Activated CD8-positive, alpha-beta memory T cell treated with anti-CD3 and anti-CD28 coated beads, Interleukin-2, amount 50 U/mL, for 4 hours (primary cell): ENCODE measurements at regions not wholly inside any gene's neighbourhood (a gene's known extent, or its start where the extent isn't known, plus 50 kb on each side); places are given as distances from the start of the nearest gene placed in this dataset.
A peak's percentile ranks its signal among the peaks of the same experiment; 100 is the strongest.

Experiments used
- DNase-seq: peaks from one replicate; pipeline ENCODE4 v3.0.0-alpha.2; 2020

- no peak for DNase-seq
These were observed 388.9 kb downstream of the PCNX1 start for GRCh38 chr14:71296184-71296583.

GRCh38 chr14:71300566-71301330, 393.5 kb downstream of the PCNX1 start:
- no peak for DNase-seq

- no peak for DNase-seq
These were observed 394.4 kb downstream of the PCNX1 start for GRCh38 chr14:71301611-71302010.

- no peak for DNase-seq
These were observed 397.4 kb downstream of the PCNX1 start for GRCh38 chr14:71304690-71305089.

- DNase-seq = no peak
These were observed 401.4 kb downstream of the PCNX1 start for GRCh38 chr14:71308671-71309070.

- DNase-seq = no peak
These were observed 402.5 kb downstream of the PCNX1 start for GRCh38 chr14:71309756-71310155.

GRCh38 chr14:71311061-71311460, 403.8 kb downstream of the PCNX1 start:
- DNase-seq = no peak

GRCh38 chr14:71314717-71315116, 407.5 kb downstream of the PCNX1 start:
- no peak for DNase-seq

- DNase-seq = no peak
These were observed 410.3 kb downstream of the PCNX1 start for GRCh38 chr14:71317385-71318096.

GRCh38 chr14:71318097-71318459, 410.8 kb downstream of the PCNX1 start:
- no peak for DNase-seq

- DNase-seq = no peak
These were observed 412.4 kb downstream of the PCNX1 start for GRCh38 chr14:71319666-71320065.

- peak; percentile 98 for DNase-seq
These were observed 413.0 kb downstream of the PCNX1 start, which contains the start of gene SIPA1L1 for GRCh38 chr14:71320107-71320733. Gene SIPA1L1 (plus strand): TSS chr14:71320476.

GRCh38 chr14:71320734-71321573, 413.7 kb downstream of the PCNX1 start:
- DNase-seq = peak; percentile 61

GRCh38 chr14:71321574-71322315, 414.5 kb downstream of the PCNX1 start:
- DNase-seq = no peak

- no peak for DNase-seq
These were observed 415.5 kb downstream of the PCNX1 start for GRCh38 chr14:71322655-71323250.

- peak; percentile 42 for DNase-seq
These were observed 417.6 kb downstream of the PCNX1 start for GRCh38 chr14:71324767-71325272.

- no peak for DNase-seq
These were observed 420.4 kb downstream of the PCNX1 start for GRCh38 chr14:71327691-71328090.

- DNase-seq = no peak
These were observed 420.9 kb downstream of the PCNX1 start for GRCh38 chr14:71328183-71328582.

GRCh38 chr14:71328954-71329353, 421.7 kb downstream of the PCNX1 start:
- DNase-seq = no peak

GRCh38 chr14:71331403-71331802, 424.1 kb downstream of the PCNX1 start:
- DNase-seq = no peak

- DNase-seq = no peak
These were observed 425.2 kb downstream of the PCNX1 start for GRCh38 chr14:71332476-71332875.

GRCh38 chr14:71333705-71334104, 426.4 kb downstream of the PCNX1 start:
- no peak for DNase-seq
